OCI-LY7 (cell line): ENCODE measurements at regions not wholly inside any gene's neighbourhood (a gene's known extent, or its start where the extent isn't known, plus 50 kb on each side); places are given as distances from the start of the nearest gene placed in this dataset. TPM values are rescaled to one million over a fixed set of nuclear protein-coding genes. Genes with fewer than 3 reads are reported as not detected.

ENCODE experiments used
- BruUV-seq: library from RNA; stranded (reverse); fragments of 400-500 nt; replicated peaks from 2 replicates; lab custom pipeline; 2021; lab: Mats Ljungman, UMichigan
- CTCF ChIA-PET: fragments of 300-600 bp; sonication (Branson Sonifier 250); formaldehyde crosslinking; loops from one replicate; lab custom pipeline; 2022; ENCODE audit warnings: antibody characterized with exemption; ENCODE audit not compliant: unreplicated experiment; lab: Charles Lee
- POLR2A ChIA-PET: fragments of 300-600 bp; sonication (Branson Sonifier 250); formaldehyde crosslinking; loops from one replicate; lab custom pipeline; 2022; ENCODE audit warnings: antibody characterized with exemption; lab: Charles Lee
- DNase-seq: peaks from one replicate; pipeline ENCODE4 v3.0.0-alpha.2; 2015; ENCODE audit warnings: low spot score
- H2AFZ ChIP-seq: fragments of 200-600 bp; sonication (generic), shearing (Covaris generic); 2 replicates; pipeline ENCODE4 v1.6.1; 2014; ENCODE audit warnings: mild to moderate bottlenecking, antibody characterized with exemption, low read length, moderate library complexity
- H3K27ac ChIP-seq: fragments of 200-600 bp; sonication (generic); 2 replicates; pipeline ENCODE4 v1.5.1; 2014; ENCODE audit warnings: mixed run types, low read depth, mild to moderate bottlenecking, moderate library complexity, low read length, inconsistent platforms; ENCODE audit not compliant: poor library complexity, severe bottlenecking
- H3K36me3 ChIP-seq: fragments of 200-600 bp; sonication (generic); 2 replicates; pipeline ENCODE4 v1.6.1; 2014; ENCODE audit warnings: mild to moderate bottlenecking, antibody characterized with exemption, low read length, moderate library complexity, mixed read lengths; ENCODE audit not compliant: insufficient read depth
- H3K4me1 ChIP-seq: fragments of 200-600 bp; sonication (generic); 2 replicates; pipeline ENCODE4 v1.5.1; 2014; ENCODE audit warnings: mild to moderate bottlenecking, low read length; ENCODE audit not compliant: insufficient read depth, poor library complexity, severe bottlenecking
- H3K4me2 ChIP-seq: fragments of 200-600 bp; sonication (generic); 2 replicates; pipeline ENCODE4 v1.6.1; 2014; ENCODE audit warnings: mild to moderate bottlenecking, low read length
- H3K4me3 ChIP-seq: fragments of 200-600 bp; sonication (generic); 2 replicates; pipeline ENCODE4 v1.5.1; 2014; ENCODE audit warnings: mild to moderate bottlenecking, low read depth, low read length; ENCODE audit not compliant: poor library complexity, severe bottlenecking
- H3K79me2 ChIP-seq: fragments of 200-600 bp; sonication (generic); 2 replicates; pipeline ENCODE4 v1.6.1; 2016; ENCODE audit warnings: low read depth, mild to moderate bottlenecking, low read length, moderate library complexity, mixed read lengths; ENCODE audit not compliant: insufficient read depth
- H3K9me2 ChIP-seq: fragments of 200-600 bp; sonication (generic); 2 replicates; pipeline ENCODE4 v1.6.1; 2016; ENCODE audit warnings: mild to moderate bottlenecking, low read length, mixed read lengths; ENCODE audit not compliant: insufficient read depth
- H3K9me3 ChIP-seq: fragments of 200-600 bp; sonication (generic); 2 replicates; pipeline ENCODE4 v1.6.1; 2014; ENCODE audit warnings: mild to moderate bottlenecking, mixed run types, low read length, mixed read lengths
- H4K20me1 ChIP-seq: fragments of 200-600 bp; sonication (generic); 2 replicates; pipeline ENCODE4 v1.6.1; 2014; ENCODE audit warnings: mild to moderate bottlenecking, antibody characterized with exemption, low read length, moderate library complexity, mixed read lengths; ENCODE audit not compliant: insufficient read depth
- CTCF ChIP-seq: fragments of 200-600 bp; sonication (generic); conservative IDR thresholded peaks from 2 replicates; pipeline ENCODE4 v1.5.1; 2014; ENCODE audit warnings: mild to moderate bottlenecking, antibody characterized with exemption, low read length, moderate library complexity, mixed read lengths
- EZH2phosphoT487 ChIP-seq: fragments of 200-600 bp; sonication (generic); IDR thresholded peaks from 2 replicates; pipeline ENCODE4 v1.6.1; 2018; ENCODE audit warnings: low read depth, borderline replicate concordance, mild to moderate bottlenecking, mixed run types, antibody characterized with exemption, low read length, moderate library complexity, mixed read lengths
- intact Hi-C: fragments of 100-400 bp; cut with micrococcal nuclease; formaldehyde crosslinking; loops from one replicate; pipeline ENCODE4 v1.10.0; 2022; ENCODE audit not compliant: unreplicated experiment
- microRNA-seq: library from miRNA; unstranded; fragments of <30 nt; microRNA quantifications from one replicate; pipeline ENCODE4 v1.2.0, GENCODE V29; 2022; ENCODE audit warnings: borderline replicate concordance
- small RNA-seq: library from RNA; depleted of rRNA; stranded (forward); fragments of <200 nt; gene quantifications from one replicate; pipeline ENCODE3, GENCODE V24; 2014

DNA sequence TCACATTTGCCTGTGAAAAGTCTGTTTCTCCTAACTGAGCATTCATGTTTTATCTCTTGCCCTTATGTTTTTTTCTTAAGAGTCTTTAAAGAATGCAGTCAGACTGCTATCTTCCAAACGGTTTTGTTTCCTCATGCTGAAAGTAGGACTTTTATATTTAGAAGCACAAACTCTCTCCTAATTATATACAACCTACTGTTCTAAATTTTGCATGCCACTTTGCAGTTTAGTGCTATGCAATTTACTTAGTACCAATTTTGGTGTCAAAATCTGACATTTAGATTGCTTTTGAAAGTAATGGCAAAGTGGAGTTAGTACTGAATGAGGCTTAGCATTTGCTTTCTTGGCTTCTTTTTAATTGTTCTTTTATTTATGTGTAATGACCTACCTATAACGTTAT, 55.1 kb upstream of the PCDH20 start:
- intact Hi-C loops, result no loop called here
- DNase-seq, result no peak
- Histone ChIP-seq H3K4me2 (no peak overlapping the region), H2AFZ (no peak overlapping the region), H3K4me1 (no peaks in the 10 kb centered on the region), H3K27ac (no peak overlapping the region), H4K20me1 (no peaks in the 10 kb centered on the region), H3K9me3 (no peaks in the 10 kb centered on the region), H3K9me2 (no peaks in the 10 kb centered on the region), H3K79me2 (no peaks in the 10 kb centered on the region), H3K36me3 (no peaks in the 10 kb centered on the region), H3K4me3 (no peak overlapping the region)
- BruUV-seq, result no TSS peak
- POLR2A ChIA-PET, result no interaction called here
- TF ChIP-seq CTCF (no peak), EZH2phosphoT487 (no peak)
- CTCF ChIA-PET, result no interaction called here

GRCh38 chr13:61466280-61466679, 50.6 kb upstream of the PCDH20 start:
- Histone ChIP-seq H3K36me3 (no peaks in the 10 kb centered on the region), H3K4me1 (no peaks in the 10 kb centered on the region), H3K4me3 (no peak overlapping the region), H2AFZ (no peak overlapping the region), H3K79me2 (no peaks in the 10 kb centered on the region), H3K4me2 (no peak overlapping the region), H3K27ac (no peak overlapping the region), H3K9me2 (no peaks in the 10 kb centered on the region), H3K9me3 (no peaks in the 10 kb centered on the region), H4K20me1 (no peaks in the 10 kb centered on the region)
- intact Hi-C loops, result no loop called here
- peak; percentile 47; the same call in 1 of the 2 replicates for TF ChIP-seq CTCF
- TF ChIP-seq EZH2phosphoT487, result no peak
- POLR2A ChIA-PET, result no interaction called here
- CTCF ChIA-PET, result no interaction called here
- BruUV-seq, result no TSS peak
- DNase-seq, result no peak

Small RNA genes lying in the stretch of these regions (microRNA-seq; reads per million reads assigned to microRNA genes)
- gene MIR4704, result not detected
- gene MIR548X2, result not detected

Small RNA genes lying in the stretch of these regions (small RNA-seq; reads per million reads assigned to genes)
- gene AL353765.1 (not detected), gene AL356102.1 (not detected), gene MIR4704 (not detected), gene MIR548X2 (not detected), gene RNU6-81P (not detected)
